ENCODE measurements at regions not wholly inside any gene's neighbourhood (a gene's known extent, or its start where the extent isn't known, plus 50 kb on each side); places are given as distances from the start of the nearest gene placed in this dataset.

DNA sequence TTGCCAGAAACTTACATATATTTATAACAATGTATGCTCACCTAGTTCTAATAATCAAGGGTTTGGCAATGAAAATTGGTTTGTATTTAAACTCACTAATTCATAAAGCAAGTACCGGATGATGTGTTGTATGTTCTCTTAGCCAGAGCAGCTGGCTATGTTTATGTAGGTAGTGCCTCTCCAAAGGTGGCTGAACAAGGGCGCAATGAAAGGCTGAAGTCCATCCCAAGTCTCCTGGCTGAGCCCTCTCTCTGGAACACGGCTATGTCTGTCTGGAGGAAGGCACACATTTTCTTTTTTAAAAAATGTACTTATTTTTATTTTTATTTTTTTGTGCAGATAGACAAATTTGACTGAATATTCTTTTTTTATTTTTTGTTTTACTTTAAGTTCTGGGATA is 141.2 kb upstream of the DAB2 start:
- Histone ChIP-seq H4K20me1 (ENCODE audit: control insufficient read depth, extremely low read depth, insufficient read depth, low read length) (no peaks in the 10 kb centered on the region), H3K9ac (ENCODE audit: insufficient read depth, low read length) (no peak overlapping the region), H3K27ac (ENCODE audit: insufficient read depth, low read length) (no peak overlapping the region), H3K79me2 (ENCODE audit: control insufficient read depth, insufficient read depth, low read length) (no peaks in the 10 kb centered on the region), H3K27me3 (ENCODE audit: control insufficient read depth, insufficient read depth, low read length) (no peaks in the 10 kb centered on the region), H2AFZ (ENCODE audit: low read length) (no peak overlapping the region), H3K4me3 (replicated peaks in 1 of 4; ENCODE audit: control extremely low read depth in 1 of 4, insufficient read depth in 1 of 4, low read depth in 3 of 4, low read length in 4 of 4) (no peak overlapping the region), H3K4me1 (ENCODE audit: control insufficient read depth, extremely low read depth, insufficient read depth, low read length) (no peaks in the 10 kb centered on the region), H3K36me3 (ENCODE audit: control insufficient read depth, insufficient read depth, low read length) (no peaks in the 10 kb centered on the region), H3K9me3 (ENCODE audit: control insufficient read depth, insufficient read depth, low read depth, low read length) (no peaks in the 10 kb centered on the region), H3K4me2 (ENCODE audit: extremely low read depth, insufficient read depth, low read length) (no peak overlapping the region)
- TF ChIP-seq, protein P1, sequence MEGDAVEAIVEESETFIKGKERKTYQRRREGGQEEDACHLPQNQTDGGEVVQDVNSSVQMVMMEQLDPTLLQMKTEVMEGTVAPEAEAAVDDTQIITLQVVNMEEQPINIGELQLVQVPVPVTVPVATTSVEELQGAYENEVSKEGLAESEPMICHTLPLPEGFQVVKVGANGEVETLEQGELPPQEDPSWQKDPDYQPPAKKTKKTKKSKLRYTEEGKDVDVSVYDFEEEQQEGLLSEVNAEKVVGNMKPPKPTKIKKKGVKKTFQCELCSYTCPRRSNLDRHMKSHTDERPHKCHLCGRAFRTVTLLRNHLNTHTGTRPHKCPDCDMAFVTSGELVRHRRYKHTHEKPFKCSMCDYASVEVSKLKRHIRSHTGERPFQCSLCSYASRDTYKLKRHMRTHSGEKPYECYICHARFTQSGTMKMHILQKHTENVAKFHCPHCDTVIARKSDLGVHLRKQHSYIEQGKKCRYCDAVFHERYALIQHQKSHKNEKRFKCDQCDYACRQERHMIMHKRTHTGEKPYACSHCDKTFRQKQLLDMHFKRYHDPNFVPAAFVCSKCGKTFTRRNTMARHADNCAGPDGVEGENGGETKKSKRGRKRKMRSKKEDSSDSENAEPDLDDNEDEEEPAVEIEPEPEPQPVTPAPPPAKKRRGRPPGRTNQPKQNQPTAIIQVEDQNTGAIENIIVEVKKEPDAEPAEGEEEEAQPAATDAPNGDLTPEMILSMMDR (conservative IDR thresholded peaks at IDR 0.05 in 1 of 2, IDR thresholded peaks at IDR 0.05 in 1 of 2; ENCODE audit: low read depth in 1 of 2, low read length in 2 of 2) = no peak
- TF ChIP-seq EZH2 (IDR thresholded peaks at IDR 0.05; ENCODE audit: low read length, missing control alignments) = no peak
- no peak for DNase-seq (ENCODE audit: low read depth in 2 of 2)

DNA sequence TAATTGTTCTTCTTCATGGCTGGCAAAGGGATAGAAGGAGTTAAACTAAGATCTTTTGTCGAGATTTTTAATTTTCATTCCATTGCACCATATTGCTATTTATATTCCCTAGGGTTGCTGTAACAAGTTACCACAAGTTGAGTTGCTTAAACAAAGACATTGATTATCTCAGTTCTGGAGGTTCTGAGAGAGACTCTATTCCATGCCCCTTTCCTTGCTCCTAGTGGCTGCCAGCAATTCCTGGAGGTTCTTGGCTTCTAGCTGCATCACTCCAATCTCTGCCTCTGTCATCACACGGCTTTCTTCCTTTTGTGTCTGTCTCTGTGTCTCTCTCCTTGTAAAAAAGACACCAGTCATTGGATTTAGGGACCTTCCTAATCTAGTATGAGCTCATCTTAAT is 136.6 kb upstream of the DAB2 start:
- no peak overlapping the region for H3K9ac ChIP-seq (ENCODE audit: insufficient read depth, low read length)
- H3K4me3 ChIP-seq (replicated peaks in 1 of 4; ENCODE audit: control extremely low read depth in 1 of 4, insufficient read depth in 1 of 4, low read depth in 3 of 4, low read length in 4 of 4) = no peak overlapping the region
- no peaks in the 10 kb centered on the region for H4K20me1 ChIP-seq (ENCODE audit: control insufficient read depth, extremely low read depth, insufficient read depth, low read length)
- H3K79me2 ChIP-seq (ENCODE audit: control insufficient read depth, insufficient read depth, low read length) = no peaks in the 10 kb centered on the region
- no peaks in the 10 kb centered on the region for H3K36me3 ChIP-seq (ENCODE audit: control insufficient read depth, insufficient read depth, low read length)
- no peak for DNase-seq (ENCODE audit: low read depth in 2 of 2)
- H3K27ac ChIP-seq (ENCODE audit: insufficient read depth, low read length) = no peak overlapping the region
- H3K4me2 ChIP-seq (ENCODE audit: extremely low read depth, insufficient read depth, low read length) = no peak overlapping the region
- H3K4me1 ChIP-seq (ENCODE audit: control insufficient read depth, extremely low read depth, insufficient read depth, low read length) = no peaks in the 10 kb centered on the region
- H3K27me3 ChIP-seq (ENCODE audit: control insufficient read depth, insufficient read depth, low read length) = peaks cover 3% of the 10 kb centered on the region
- no peak overlapping the region for H2AFZ ChIP-seq (ENCODE audit: low read length)
- no peak for TF ChIP-seq EZH2 (IDR thresholded peaks at IDR 0.05; ENCODE audit: low read length, missing control alignments)
- TF ChIP-seq, protein P1 (conservative IDR thresholded peaks at IDR 0.05 in 1 of 2, IDR thresholded peaks at IDR 0.05 in 1 of 2; ENCODE audit: low read depth in 1 of 2, low read length in 2 of 2) = no peak
- H3K9me3 ChIP-seq (ENCODE audit: control insufficient read depth, insufficient read depth, low read depth, low read length) = no peaks in the 10 kb centered on the region

DNA sequence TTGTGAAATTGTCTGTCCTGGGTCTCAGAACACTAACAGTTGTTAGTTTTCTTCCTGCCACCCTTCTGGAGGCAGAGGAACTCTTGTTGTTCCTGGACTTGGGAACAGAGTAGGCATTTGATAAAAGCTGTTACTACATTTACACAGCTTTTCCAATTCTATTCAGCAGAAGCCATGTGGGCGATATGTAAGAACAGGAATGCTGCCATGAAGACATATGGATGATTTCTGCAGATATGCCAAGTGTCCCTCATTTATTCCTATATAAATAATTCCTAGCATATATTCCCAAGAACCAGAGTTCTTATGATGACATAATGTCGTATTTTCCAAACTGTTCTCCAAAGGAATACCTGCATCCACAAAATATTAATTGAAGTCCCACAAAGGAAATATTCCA is 135.9 kb upstream of the DAB2 start:
- Histone ChIP-seq H3K9ac (ENCODE audit: insufficient read depth, low read length) (no peak overlapping the region), H3K4me2 (ENCODE audit: extremely low read depth, insufficient read depth, low read length) (no peak overlapping the region), H3K4me3 (replicated peaks in 1 of 4; ENCODE audit: control extremely low read depth in 1 of 4, insufficient read depth in 1 of 4, low read depth in 3 of 4, low read length in 4 of 4) (no peak overlapping the region), H2AFZ (ENCODE audit: low read length) (no peak overlapping the region), H3K9me3 (ENCODE audit: control insufficient read depth, insufficient read depth, low read depth, low read length) (no peaks in the 10 kb centered on the region), H3K4me1 (ENCODE audit: control insufficient read depth, extremely low read depth, insufficient read depth, low read length) (no peaks in the 10 kb centered on the region), H3K27me3 (ENCODE audit: control insufficient read depth, insufficient read depth, low read length) (peaks cover 3% of the 10 kb centered on the region), H3K79me2 (ENCODE audit: control insufficient read depth, insufficient read depth, low read length) (no peaks in the 10 kb centered on the region), H3K27ac (ENCODE audit: insufficient read depth, low read length) (no peak overlapping the region), H4K20me1 (ENCODE audit: control insufficient read depth, extremely low read depth, insufficient read depth, low read length) (no peaks in the 10 kb centered on the region), H3K36me3 (ENCODE audit: control insufficient read depth, insufficient read depth, low read length) (no peaks in the 10 kb centered on the region)
- TF ChIP-seq, protein P1 (conservative IDR thresholded peaks at IDR 0.05 in 1 of 2, IDR thresholded peaks at IDR 0.05 in 1 of 2; ENCODE audit: low read depth in 1 of 2, low read length in 2 of 2) = no peak
- no peak for TF ChIP-seq EZH2 (IDR thresholded peaks at IDR 0.05; ENCODE audit: low read length, missing control alignments)
- no peak for DNase-seq (ENCODE audit: low read depth in 2 of 2)

All from fibroblast of lung (primary cell).